ENCODE measurements at regions not wholly inside any gene's neighbourhood (a gene's known extent, or its start where the extent isn't known, plus 50 kb on each side); places are given as distances from the start of the nearest gene placed in this dataset.
"Not testable (repeated sequence)": the region's sequence is repeated elsewhere in the genome, so short reads cannot be mapped to it uniquely, and the experiment has no call there.

DNA sequence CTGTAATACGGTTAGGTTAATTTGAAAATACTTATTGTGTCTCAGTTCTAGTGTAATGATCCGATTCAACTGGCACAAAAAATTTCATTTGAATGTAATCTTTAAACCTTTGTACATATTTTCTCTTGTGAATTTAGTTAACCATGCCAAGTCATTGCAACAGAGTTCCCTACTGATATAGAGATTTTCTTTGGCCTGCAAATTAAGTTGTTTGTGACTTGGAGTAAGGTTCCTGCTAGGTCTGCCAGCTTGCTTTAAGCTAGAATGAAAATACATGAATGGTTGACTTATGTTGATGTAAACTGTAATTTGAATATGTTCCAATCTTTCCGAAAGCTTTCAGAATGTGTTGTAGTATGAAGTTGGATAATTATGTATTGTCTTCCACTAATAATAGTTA lies 1004.1 kb upstream of the EDIL3 start:
- TF ChIP-seq, protein P1, sequence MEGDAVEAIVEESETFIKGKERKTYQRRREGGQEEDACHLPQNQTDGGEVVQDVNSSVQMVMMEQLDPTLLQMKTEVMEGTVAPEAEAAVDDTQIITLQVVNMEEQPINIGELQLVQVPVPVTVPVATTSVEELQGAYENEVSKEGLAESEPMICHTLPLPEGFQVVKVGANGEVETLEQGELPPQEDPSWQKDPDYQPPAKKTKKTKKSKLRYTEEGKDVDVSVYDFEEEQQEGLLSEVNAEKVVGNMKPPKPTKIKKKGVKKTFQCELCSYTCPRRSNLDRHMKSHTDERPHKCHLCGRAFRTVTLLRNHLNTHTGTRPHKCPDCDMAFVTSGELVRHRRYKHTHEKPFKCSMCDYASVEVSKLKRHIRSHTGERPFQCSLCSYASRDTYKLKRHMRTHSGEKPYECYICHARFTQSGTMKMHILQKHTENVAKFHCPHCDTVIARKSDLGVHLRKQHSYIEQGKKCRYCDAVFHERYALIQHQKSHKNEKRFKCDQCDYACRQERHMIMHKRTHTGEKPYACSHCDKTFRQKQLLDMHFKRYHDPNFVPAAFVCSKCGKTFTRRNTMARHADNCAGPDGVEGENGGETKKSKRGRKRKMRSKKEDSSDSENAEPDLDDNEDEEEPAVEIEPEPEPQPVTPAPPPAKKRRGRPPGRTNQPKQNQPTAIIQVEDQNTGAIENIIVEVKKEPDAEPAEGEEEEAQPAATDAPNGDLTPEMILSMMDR (conservative IDR thresholded peaks at IDR 0.05), result no peak
- no peak overlapping the region for H3K27ac ChIP-seq

DNA sequence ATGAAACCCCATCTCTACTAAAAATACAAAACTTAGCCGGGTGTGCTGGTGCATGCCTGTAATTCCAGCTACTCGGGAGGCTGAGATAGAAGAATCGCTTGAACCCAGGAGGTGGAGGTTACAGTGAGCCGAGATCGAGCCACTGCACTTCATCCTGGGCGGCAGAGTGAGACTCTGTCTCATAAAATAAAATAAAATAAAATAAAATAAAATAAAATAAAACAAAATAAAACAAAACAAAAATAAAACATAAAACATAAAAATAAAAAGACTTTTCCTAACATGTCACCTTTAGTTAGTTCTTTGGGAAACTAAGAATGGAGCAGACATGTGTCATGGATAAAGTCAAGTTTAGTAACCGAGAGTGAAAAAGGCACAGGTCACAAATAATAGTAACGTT lies 1007.6 kb upstream of the EDIL3 start:
- H3K27ac ChIP-seq, result not testable (repeated sequence)

DNA sequence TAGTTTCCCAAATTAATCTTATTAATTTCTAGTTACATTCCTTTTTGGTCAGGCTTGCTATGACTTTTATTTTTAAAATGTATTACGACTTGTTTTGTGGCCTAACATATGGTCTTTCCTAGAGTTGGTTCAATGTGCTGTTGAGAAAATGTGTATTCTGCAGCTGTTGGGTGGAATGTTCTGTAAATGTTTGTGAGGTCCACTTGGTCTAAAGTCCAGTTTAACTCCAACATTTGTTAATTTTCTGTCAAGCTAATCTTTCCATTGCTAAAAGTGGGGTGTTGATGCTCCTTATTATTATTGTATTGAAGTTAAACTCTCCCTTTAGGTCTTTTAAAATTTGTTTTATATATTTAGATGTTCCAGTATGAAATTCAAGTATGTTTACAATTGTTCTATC lies 1010.8 kb upstream of the EDIL3 start:
- H3K27ac ChIP-seq, result no peak overlapping the region
- TF ChIP-seq, protein P1 (conservative IDR thresholded peaks at IDR 0.05), result no peak

DNA sequence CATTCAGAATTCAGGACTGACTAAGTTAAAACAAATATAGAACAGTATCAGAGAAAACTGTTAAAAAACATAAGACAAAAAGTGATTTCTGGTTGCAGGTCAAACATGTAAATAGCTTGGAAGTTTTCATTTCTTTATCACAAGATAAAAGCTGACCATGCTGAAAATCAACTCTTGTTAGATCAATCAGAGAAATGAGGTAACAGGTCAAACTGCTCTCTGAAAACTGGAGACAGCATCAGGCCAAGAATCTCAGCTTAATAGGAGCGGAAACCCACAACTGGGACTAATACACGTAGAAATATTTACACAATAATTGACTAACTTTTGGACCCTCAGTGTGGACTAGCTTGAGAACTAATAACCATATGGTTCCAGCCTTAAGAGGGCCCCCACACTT lies 1012.8 kb upstream of the EDIL3 start:
- no peak overlapping the region for H3K27ac ChIP-seq

DNA sequence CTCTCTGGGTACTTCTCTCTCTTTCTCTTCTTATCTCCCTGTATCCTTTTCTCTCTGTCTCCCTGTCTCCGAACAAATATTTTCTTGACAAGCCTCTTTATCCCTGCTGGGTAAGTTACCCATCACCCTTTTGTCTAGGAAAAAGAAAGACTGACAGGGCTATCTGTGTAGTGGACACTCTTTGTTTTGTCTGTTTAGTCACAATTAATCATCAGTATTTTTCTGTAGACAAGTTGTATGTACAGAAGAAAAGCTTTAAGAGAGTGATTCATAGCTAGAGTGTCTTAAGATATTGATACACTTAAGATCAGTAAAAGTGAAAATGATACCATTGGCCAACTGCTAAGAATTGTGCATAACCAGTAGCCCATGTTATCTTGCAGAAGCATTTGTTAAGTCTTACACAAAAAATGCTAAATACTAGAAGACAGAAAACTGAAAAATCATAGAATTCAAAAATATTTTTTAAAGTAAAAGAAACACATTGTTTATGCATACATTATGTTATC lies 1043.8 kb upstream of the EDIL3 start:
- TF ChIP-seq, protein P1 (conservative IDR thresholded peaks at IDR 0.05), result no peak
- H3K27ac ChIP-seq, result no peak overlapping the region

More for the DNA sequence above, 1012.8 kb upstream of the EDIL3 start:
- TF ChIP-seq, protein P1 (conservative IDR thresholded peaks at IDR 0.05), result no peak

DNA sequence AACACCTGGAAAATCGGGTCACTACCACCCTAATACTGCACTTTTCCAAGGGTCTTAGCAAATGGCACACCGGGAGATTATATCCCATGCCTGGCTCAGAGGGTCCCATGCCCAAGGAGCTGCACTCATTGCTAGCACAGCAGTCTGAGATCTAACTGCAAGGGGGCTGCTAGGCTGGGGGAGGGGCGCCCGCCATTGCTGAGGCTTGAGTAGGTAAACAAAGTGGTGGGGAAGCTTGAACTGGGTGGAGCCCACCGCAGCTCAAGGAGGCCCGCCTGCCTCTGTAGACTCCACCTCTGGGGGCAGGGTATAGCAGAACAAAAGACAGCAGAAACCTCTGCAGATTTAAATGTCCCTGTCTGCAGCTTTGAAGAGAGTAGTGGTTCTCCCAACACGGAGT lies 1047.0 kb upstream of the EDIL3 start:
- H3K27ac ChIP-seq, result not testable (repeated sequence)

DNA sequence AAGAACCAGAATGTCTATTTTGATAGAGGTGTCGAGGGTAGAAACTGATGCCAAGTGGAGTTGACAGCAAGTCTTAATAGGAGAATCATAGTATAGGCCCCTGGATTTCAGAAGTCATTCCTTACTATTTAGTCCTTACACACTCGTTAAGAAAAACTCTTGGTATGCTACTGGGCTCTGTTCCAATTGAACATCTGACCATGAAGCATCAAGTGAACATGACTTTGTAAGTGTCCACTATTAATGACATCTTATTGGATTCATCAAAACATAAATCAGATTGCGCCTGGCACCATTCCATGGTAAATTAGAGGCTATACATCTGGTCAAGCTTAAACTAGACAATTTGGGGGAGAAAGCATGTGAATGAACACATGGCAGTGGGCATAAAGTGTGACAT lies 1056.5 kb upstream of the EDIL3 start:
- H3K27ac ChIP-seq, result no peak overlapping the region
- TF ChIP-seq, protein P1 (conservative IDR thresholded peaks at IDR 0.05), result no peak

DNA sequence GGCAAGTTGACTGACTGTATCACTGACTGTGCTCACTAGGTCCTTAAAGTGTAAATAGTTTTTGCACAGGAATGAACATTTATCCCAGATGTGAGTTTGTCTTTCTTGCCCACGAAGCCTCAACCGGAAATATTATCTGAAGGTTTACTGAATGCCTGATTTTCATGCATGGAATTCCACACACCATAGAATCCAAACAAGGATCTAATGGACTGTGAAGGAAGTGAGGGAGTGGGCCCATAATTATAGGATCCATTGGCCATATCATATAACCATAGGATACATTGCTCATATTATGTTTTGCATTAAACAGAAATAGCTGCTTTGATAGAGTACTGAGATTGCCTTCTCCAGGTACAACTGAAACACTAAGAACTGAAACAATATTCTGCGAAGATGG lies 1057.2 kb upstream of the EDIL3 start:
- H3K27ac ChIP-seq, result no peak overlapping the region
- TF ChIP-seq, protein P1 (conservative IDR thresholded peaks at IDR 0.05), result no peak

All from VCaP (cell line).